ENCODE measurements at regions not wholly inside any gene's neighbourhood (a gene's known extent, or its start where the extent isn't known, plus 50 kb on each side); places are given as distances from the start of the nearest gene placed in this dataset.

- TF ChIP-seq ATF3 (IDR thresholded peaks at IDR 0.05; ENCODE audit: borderline replicate concordance, extremely low read depth, low read depth, low read length) = no peak
- TF ChIP-seq BHLHE40 (IDR thresholded peaks at IDR 0.05; ENCODE audit: borderline replicate concordance in 1 of 2, low read depth in 2 of 2, low read length in 1 of 2) = no peak
- TF ChIP-seq ETV6 (conservative IDR thresholded peaks at IDR 0.05 in 1 of 2, IDR thresholded peaks at IDR 0.05 in 1 of 2; ENCODE audit: borderline replicate concordance in 1 of 2, low read depth in 1 of 2) = no peak
These were observed 138.8 kb upstream of the CCL2 start (continued) for GRCh38 chr17:34116306-34116705.

GRCh38 chr17:34117332-34117731 lies 137.8 kb upstream of the CCL2 start:
- intact Hi-C loops (cut with micrococcal nuclease; ENCODE audit: unreplicated experiment) = no loop called here
- in situ Hi-C loops (cut with MboI) = no loop called here
- Histone ChIP-seq H3K4me1 (ENCODE audit: control insufficient read depth, insufficient read depth, low read length) (no peaks in the 10 kb centered on the region), H3K9ac (ENCODE audit: control insufficient read depth, insufficient read depth, low read length) (no peak overlapping the region), H3K4me3 (no peak overlapping the region), H3K4me2 (ENCODE audit: control insufficient read depth, insufficient read depth) (no peak overlapping the region), H4K20me1 (ENCODE audit: control insufficient read depth, insufficient read depth) (no peaks in the 10 kb centered on the region), H3K9me3 (replicated peaks; ENCODE audit: control insufficient read depth, insufficient read depth, low read length) (no peaks in the 10 kb centered on the region), H2AFZ (ENCODE audit: control insufficient read depth, low read depth, low read length) (no peak overlapping the region), H3K27me3 (replicated peaks in 1 of 2; ENCODE audit: control insufficient read depth in 2 of 2, insufficient read depth in 2 of 2, low read length in 1 of 2) (peaks cover 0 to 3% of the 10 kb centered on the region in 2 experiments; a peak in 2 of 4 replicates), H3K27ac (ENCODE audit: control insufficient read depth, insufficient read depth) (no peak overlapping the region), H3K36me3 (ENCODE audit: control insufficient read depth in 2 of 2, insufficient read depth in 2 of 2, low read length in 1 of 2) (no peaks in the 10 kb centered on the region), H3K79me2 (ENCODE audit: control insufficient read depth, insufficient read depth, low read length) (no peaks in the 10 kb centered on the region)
- no peak for FAIRE-seq
- CTCF ChIA-PET = no interaction called here
- RAD21 ChIA-PET (ENCODE audit: unreplicated experiment) = no interaction called here
- no TSS peak for BruUV-seq (replicated peaks)
- ATAC-seq = no peak
- SMC1A ChIA-PET (ENCODE audit: uncharacterized antibody, unreplicated experiment) = no interaction called here
- DNase-seq (ENCODE audit: low read depth, low spot score) = no peak
- WGBS (ENCODE audit: insufficient coverage, insufficient replicate concordance, low lambda C conversion rate, missing lambda C conversion rate) = 2% methylated on average over 3 of the region's 3 CpGs
- POLR2A ChIA-PET = no interaction called here
- TF ChIP-seq SREBF1 (IDR thresholded peaks at IDR 0.05; ENCODE audit: low read length) (no peak), ZNF687 (IDR thresholded peaks at IDR 0.05) (no peak), RB1 (IDR thresholded peaks at IDR 0.05; ENCODE audit: borderline replicate concordance) (no peak), CUX1 (IDR thresholded peaks at IDR 0.05; ENCODE audit: insufficient replicate concordance, low read depth, low read length) (no peak), HSF1 (IDR thresholded peaks at IDR 0.05; ENCODE audit: low read depth, low read length) (no peak), SRF (IDR thresholded peaks at IDR 0.05; ENCODE audit: low read depth in 2 of 2, low read length in 2 of 2) (no peak), TAF1 (IDR thresholded peaks at IDR 0.05; ENCODE audit: borderline replicate concordance, low read depth, low read length) (no peak)

Data from GM12878 (cell line).